Fibroblast of peridontal ligament (primary cell): ENCODE measurements at regions not wholly inside any gene's neighbourhood (a gene's known extent, or its start where the extent isn't known, plus 50 kb on each side); places are given as distances from the start of the nearest gene placed in this dataset.

Experiments
- DNase-seq: peaks from one replicate; pipeline ENCODE4 v3.0.0-alpha.2; 2010; ENCODE audit errors: extremely low read depth

GRCh38 chr3:56985460-56985859 is 75.0 kb upstream of the SPATA12 start:
- no peak for DNase-seq

GRCh38 chr3:56983427-56983826 is 77.0 kb upstream of the SPATA12 start:
- DNase-seq, result no peak

GRCh38 chr3:56981445-56982230 is 78.8 kb upstream of the SPATA12 start:
- DNase-seq, result no peak

- DNase-seq, result peak; percentile 97
Observed at GRCh38 chr3:56980798-56981390, 79.6 kb upstream of the SPATA12 start.

- no peak for DNase-seq
Observed at GRCh38 chr3:56980243-56980642, 80.2 kb upstream of the SPATA12 start.

- DNase-seq, result no peak
Observed at GRCh38 chr3:56979791-56980190, 80.7 kb upstream of the SPATA12 start.

GRCh38 chr3:56977561-56977889 is 82.9 kb upstream of the SPATA12 start:
- no peak for DNase-seq

GRCh38 chr3:56976651-56977560 is 83.6 kb upstream of the SPATA12 start:
- peak; percentile 64 for DNase-seq

GRCh38 chr3:56975567-56975966 is 84.9 kb upstream of the SPATA12 start:
- DNase-seq, result peak; percentile 50

- DNase-seq, result no peak
Observed at GRCh38 chr3:56974247-56974930, 86.1 kb upstream of the SPATA12 start.

- DNase-seq, result no peak
Observed at GRCh38 chr3:56971816-56972215, 88.6 kb upstream of the SPATA12 start.

GRCh38 chr3:56971261-56971660 is 89.2 kb upstream of the SPATA12 start:
- no peak for DNase-seq

- DNase-seq, result no peak
Observed at GRCh38 chr3:56970461-56970879, 90.0 kb upstream of the SPATA12 start.

- DNase-seq, result no peak
Observed at GRCh38 chr3:56969851-56970250, 90.6 kb upstream of the SPATA12 start.

- DNase-seq, result no peak
Observed at GRCh38 chr3:56966509-56966908, 94.0 kb upstream of the SPATA12 start.

GRCh38 chr3:56966104-56966503 is 94.4 kb upstream of the SPATA12 start:
- no peak for DNase-seq

GRCh38 chr3:56962922-56963321 is 97.5 kb upstream of the SPATA12 start:
- no peak for DNase-seq

- no peak for DNase-seq
Observed at GRCh38 chr3:56962206-56962605, 98.3 kb upstream of the SPATA12 start.

GRCh38 chr3:56960234-56960917 is 100.1 kb upstream of the SPATA12 start:
- no peak for DNase-seq

GRCh38 chr3:56958879-56959278 is 101.6 kb upstream of the SPATA12 start:
- no peak for DNase-seq

- no peak for DNase-seq
Observed at GRCh38 chr3:56957522-56957921, 102.9 kb upstream of the SPATA12 start.
